Nephron (organoid): ENCODE measurements at regions not wholly inside any gene's neighbourhood (a gene's known extent, or its start where the extent isn't known, plus 50 kb on each side); places are given as distances from the start of the nearest gene placed in this dataset.

Source experiments
- H3K27ac Mint-ChIP-seq, 3 experiments: 2 replicates each; pipeline ENCODE4 v1.8.0; 2020; ENCODE audit warnings: mixed read lengths in 3 of 3, mild to moderate bottlenecking in 2 of 3, moderate library complexity in 1 of 3
- H3K27me3 Mint-ChIP-seq: 2 replicates; pipeline ENCODE4 v1.8.0; 2021; ENCODE audit warnings: low read depth, mild to moderate bottlenecking, moderate library complexity, mixed read lengths
- H3K36me3 Mint-ChIP-seq: 2 replicates; pipeline ENCODE4 v1.8.0; 2020; ENCODE audit warnings: low read depth, mixed read lengths
- H3K4me1 Mint-ChIP-seq: 2 replicates; pipeline ENCODE4 v1.8.0; 2020; ENCODE audit warnings: mixed read lengths
- H3K4me3 Mint-ChIP-seq, 3 experiments: 2 replicates each; pipeline ENCODE4 v1.8.0; 2020; ENCODE audit warnings: mild to moderate bottlenecking in 3 of 3, mixed read lengths in 3 of 3, moderate library complexity in 2 of 3
- H3K9me3 Mint-ChIP-seq: 2 replicates; pipeline ENCODE4 v1.8.0; 2020; ENCODE audit warnings: mixed read lengths
- CTCF ChIP-seq, 3 experiments: fragments of 200-600 bp; sonication (generic); IDR thresholded peaks; one replicate each; pipeline ENCODE4 v1.5.0; 2021; ENCODE audit warnings: antibody characterized with exemption in 3 of 3; ENCODE audit not compliant: unreplicated experiment in 3 of 3

GRCh38 chr16:22683730-22684573 is 130.0 kb upstream of the HS3ST2 start:
- Mint-ChIP-seq H3K4me1 (no peaks in the 10 kb centered on the region), H3K4me3 (no peak overlapping the region), H3K36me3 (no peaks in the 10 kb centered on the region), H3K9me3 (peaks cover 10% of the 10 kb centered on the region), H3K27me3 (peaks cover 14% of the 10 kb centered on the region), H3K27ac (no peak overlapping the region)
- TF ChIP-seq CTCF (IDR thresholded peaks at IDR 0.05; ENCODE audit: unreplicated experiment in 3 of 3) = no peak

- Mint-ChIP-seq H3K27me3 (peaks cover 14% of the 10 kb centered on the region), H3K27ac (no peak overlapping the region), H3K4me1 (no peaks in the 10 kb centered on the region), H3K36me3 (no peaks in the 10 kb centered on the region), H3K4me3 (no peak overlapping the region), H3K9me3 (peaks cover 10% of the 10 kb centered on the region)
- TF ChIP-seq CTCF (IDR thresholded peaks at IDR 0.05; ENCODE audit: unreplicated experiment in 3 of 3) = no peak
Measured at GRCh38 chr16:22684574-22685458, 129.1 kb upstream of the HS3ST2 start.

- H3K4me1 Mint-ChIP-seq = no peaks in the 10 kb centered on the region
- H3K36me3 Mint-ChIP-seq = no peaks in the 10 kb centered on the region
- no peak overlapping the region for H3K27ac Mint-ChIP-seq
- peaks cover 14% of the 10 kb centered on the region for H3K27me3 Mint-ChIP-seq
- no peak overlapping the region for H3K4me3 Mint-ChIP-seq
- H3K9me3 Mint-ChIP-seq = peaks cover 10% of the 10 kb centered on the region
- no peak for TF ChIP-seq CTCF (IDR thresholded peaks at IDR 0.05; ENCODE audit: unreplicated experiment in 3 of 3)
Measured at GRCh38 chr16:22685459-22685830, 128.5 kb upstream of the HS3ST2 start.

- no peak overlapping the region for H3K4me3 Mint-ChIP-seq
- TF ChIP-seq CTCF (IDR thresholded peaks at IDR 0.05; ENCODE audit: unreplicated experiment in 3 of 3) = no peak
- peaks cover 14% of the 10 kb centered on the region for H3K27me3 Mint-ChIP-seq
- no peaks in the 10 kb centered on the region for H3K36me3 Mint-ChIP-seq
- H3K4me1 Mint-ChIP-seq = no peaks in the 10 kb centered on the region
- H3K27ac Mint-ChIP-seq = no peak overlapping the region
- H3K9me3 Mint-ChIP-seq = peaks cover 10% of the 10 kb centered on the region
Measured at GRCh38 chr16:22687031-22687530, 126.9 kb upstream of the HS3ST2 start.

GRCh38 chr16:22688463-22688862 is 125.5 kb upstream of the HS3ST2 start:
- TF ChIP-seq CTCF (IDR thresholded peaks at IDR 0.05; ENCODE audit: unreplicated experiment in 3 of 3) = no peak
- H3K36me3 Mint-ChIP-seq = no peaks in the 10 kb centered on the region
- peaks cover 11% of the 10 kb centered on the region for H3K27me3 Mint-ChIP-seq
- peaks cover 10% of the 10 kb centered on the region for H3K9me3 Mint-ChIP-seq
- H3K4me1 Mint-ChIP-seq = no peaks in the 10 kb centered on the region
- H3K27ac Mint-ChIP-seq = no peak overlapping the region
- H3K4me3 Mint-ChIP-seq = no peak overlapping the region
